H9 (cell line): ENCODE measurements at regions not wholly inside any gene's neighbourhood (a gene's known extent, or its start where the extent isn't known, plus 50 kb on each side); places are given as distances from the start of the nearest gene placed in this dataset.

Experiments used
- DNase-seq: peaks from one replicate; pipeline ENCODE4 v3.0.0-alpha.2; 2017
- H2AFZ ChIP-seq: one replicate; pipeline ENCODE4 v1.6.1; 2013; ENCODE audit warnings: mild to moderate bottlenecking, low read length, control low read depth, moderate library complexity
- H2AK5ac ChIP-seq: 2 replicates; pipeline ENCODE4 v1.6.1; 2013; ENCODE audit warnings: low read length, control low read depth, mixed read lengths; ENCODE audit not compliant: insufficient read length
- H2BK120ac ChIP-seq: one replicate; pipeline ENCODE4 v1.6.1; 2013; ENCODE audit warnings: low read depth, mild to moderate bottlenecking, low read length, control low read depth, inconsistent platforms; ENCODE audit not compliant: poor library complexity, severe bottlenecking
- H2BK12ac ChIP-seq: 2 replicates; pipeline ENCODE4 v1.6.1; 2013; ENCODE audit warnings: low read length, control low read depth, mixed read lengths, low read depth; ENCODE audit not compliant: insufficient read length
- H2BK15ac ChIP-seq: 2 replicates; pipeline ENCODE4 v1.6.1; 2013; ENCODE audit warnings: low read depth, low read length, control low read depth
- H2BK20ac ChIP-seq: one replicate; pipeline ENCODE4 v1.6.1; 2013; ENCODE audit warnings: low read depth, mild to moderate bottlenecking, low read length, control low read depth, inconsistent platforms; ENCODE audit not compliant: poor library complexity, severe bottlenecking
- H2BK5ac ChIP-seq: 2 replicates; pipeline ENCODE4 v1.6.1; 2013; ENCODE audit warnings: low read length, control low read depth, mixed read lengths; ENCODE audit not compliant: insufficient read length
- H3K14ac ChIP-seq: 2 replicates; pipeline ENCODE4 v1.6.1; 2013; ENCODE audit warnings: low read length, control low read depth; ENCODE audit not compliant: insufficient read depth
- H3K18ac ChIP-seq: 2 replicates; pipeline ENCODE4 v1.6.1; 2013; ENCODE audit warnings: low read depth, mild to moderate bottlenecking, mixed read lengths, low read length, control low read depth; ENCODE audit not compliant: insufficient read length
- H3K23ac ChIP-seq: 2 replicates; pipeline ENCODE4 v1.6.1; 2013; ENCODE audit warnings: low read length, control low read depth, mixed read lengths, low read depth; ENCODE audit not compliant: insufficient read length
- H3K23me2 ChIP-seq: 2 replicates; pipeline ENCODE4 v1.6.1; 2013; ENCODE audit warnings: low read depth, mild to moderate bottlenecking, mixed read lengths, low read length, control low read depth; ENCODE audit not compliant: insufficient read length, poor library complexity, severe bottlenecking
- H3K27ac ChIP-seq: 2 replicates; pipeline ENCODE4 v1.5.1; 2013; ENCODE audit warnings: low read length, control low read depth, mixed read lengths, low read depth; ENCODE audit not compliant: insufficient read length
- H3K27me3 ChIP-seq: 2 replicates; pipeline ENCODE4 v1.6.1; 2013; ENCODE audit warnings: low read length, control low read depth, inconsistent platforms; ENCODE audit not compliant: insufficient read depth
- H3K4ac ChIP-seq: 2 replicates; pipeline ENCODE4 v1.6.1; 2013; ENCODE audit warnings: low read depth, mild to moderate bottlenecking, control low read depth, inconsistent platforms, low read length, moderate library complexity
- H3K4me1 ChIP-seq: 2 replicates; pipeline ENCODE4 v1.6.1; 2013; ENCODE audit warnings: low read length, control low read depth, inconsistent platforms; ENCODE audit not compliant: insufficient read depth
- H3K4me2 ChIP-seq: 2 replicates; pipeline ENCODE4 v1.6.1; 2013; ENCODE audit warnings: low read length, control low read depth, mixed read lengths; ENCODE audit not compliant: insufficient read length, insufficient read depth
- H3K56ac ChIP-seq: 2 replicates; pipeline ENCODE4 v1.6.1; 2013; ENCODE audit warnings: low read depth, mild to moderate bottlenecking, mixed read lengths, low read length, control low read depth; ENCODE audit not compliant: insufficient read length
- H3K79me1 ChIP-seq: 2 replicates; pipeline ENCODE4 v1.6.1; 2013; ENCODE audit warnings: low read depth, mild to moderate bottlenecking, moderate library complexity, low read length, control low read depth, inconsistent platforms; ENCODE audit not compliant: insufficient read depth, poor library complexity, severe bottlenecking
- H3K79me2 ChIP-seq: 2 replicates; pipeline ENCODE4 v1.6.1; 2013; ENCODE audit warnings: low read length, control low read depth, inconsistent platforms; ENCODE audit not compliant: insufficient read depth
- H3K9ac ChIP-seq: 2 replicates; pipeline ENCODE4 v1.6.1; 2013; ENCODE audit warnings: low read length, control low read depth, mixed read lengths; ENCODE audit not compliant: insufficient read length; ENCODE audit errors: extremely low read depth
- H3K9me3 ChIP-seq: one replicate; pipeline ENCODE4 v1.6.1; 2013; ENCODE audit warnings: low read depth, low read length, inconsistent platforms; ENCODE audit not compliant: control insufficient read depth
- H3T11ph ChIP-seq: one replicate; pipeline ENCODE4 v1.6.1; 2013; ENCODE audit warnings: mild to moderate bottlenecking, low read length, control low read depth, inconsistent platforms
- H4K20me1 ChIP-seq: one replicate; pipeline ENCODE4 v1.6.1; 2013; ENCODE audit not compliant: control insufficient read depth, insufficient read length, insufficient read depth
- H4K5ac ChIP-seq: 2 replicates; pipeline ENCODE4 v1.6.1; 2013; ENCODE audit warnings: low read depth, mild to moderate bottlenecking, mixed read lengths, low read length, control low read depth; ENCODE audit not compliant: insufficient read length
- H4K8ac ChIP-seq: replicated peaks from 2 replicates; pipeline ENCODE4 v1.6.1; 2013; ENCODE audit warnings: low read length, control low read depth, mixed read lengths, low read depth; ENCODE audit not compliant: insufficient read length
- H4K91ac ChIP-seq: 2 replicates; pipeline ENCODE4 v1.6.1; 2013; ENCODE audit warnings: low read depth, mild to moderate bottlenecking, moderate library complexity, mixed read lengths, low read length, control low read depth; ENCODE audit not compliant: insufficient read length
- H3K27ac Mint-ChIP-seq, 3 experiments: 2 replicates in 2 of 3; 3 replicates in 1 of 3; pipeline ENCODE4 v1.8.0; 2020 to 2021; ENCODE audit warnings: mixed read lengths in 3 of 3, mild to moderate bottlenecking in 1 of 3, moderate library complexity in 1 of 3
- H3K27me3 Mint-ChIP-seq: 2 replicates; pipeline ENCODE4 v1.8.0; 2021; ENCODE audit warnings: low read depth, mild to moderate bottlenecking, moderate library complexity, mixed read lengths
- H3K36me3 Mint-ChIP-seq, 3 experiments: 2 replicates in 2 of 3; 3 replicates in 1 of 3; pipeline ENCODE4 v1.8.0; 2020 to 2021; ENCODE audit warnings: low read depth in 3 of 3, mixed read lengths in 3 of 3; ENCODE audit not compliant: insufficient read depth in 1 of 3
- H3K4me1 Mint-ChIP-seq, 2 experiments: 2 replicates each; pipeline ENCODE4 v1.8.0; 2020; ENCODE audit warnings: mixed read lengths in 2 of 2
- H3K4me3 Mint-ChIP-seq, 2 experiments: 2 replicates in 1 of 2; 3 replicates in 1 of 2; pipeline ENCODE4 v1.8.0; 2020 to 2021; ENCODE audit warnings: mild to moderate bottlenecking in 2 of 2, mixed read lengths in 2 of 2, moderate library complexity in 1 of 2
- H3K9me3 Mint-ChIP-seq, 2 experiments: 2 replicates in 1 of 2; 3 replicates in 1 of 2; pipeline ENCODE4 v1.8.0; 2020; ENCODE audit warnings: mild to moderate bottlenecking in 2 of 2, mixed read lengths in 2 of 2, moderate library complexity in 1 of 2
- WGBS: extraction: QIAGEN DNeasy Blood & Tissue Kit; methylation state at CpG from one replicate; pipeline ENCODE4 v1.1.7; 2013; ENCODE audit warnings: missing lambda C conversion rate, low lambda C conversion rate, mixed read lengths; ENCODE audit not compliant: insufficient read length; ENCODE audit errors: extremely low coverage; 5-methylcytosine and 5-hydroxymethylcytosine counted together
- TF ChIP-seq, protein P1 (sequence below): fragments of 200-600 bp; sonication (generic); conservative IDR thresholded peaks from 3 replicates; pipeline ENCODE4 v1.8.0; 2021; ENCODE audit warnings: antibody characterized with exemption, mild to moderate bottlenecking

DNA sequence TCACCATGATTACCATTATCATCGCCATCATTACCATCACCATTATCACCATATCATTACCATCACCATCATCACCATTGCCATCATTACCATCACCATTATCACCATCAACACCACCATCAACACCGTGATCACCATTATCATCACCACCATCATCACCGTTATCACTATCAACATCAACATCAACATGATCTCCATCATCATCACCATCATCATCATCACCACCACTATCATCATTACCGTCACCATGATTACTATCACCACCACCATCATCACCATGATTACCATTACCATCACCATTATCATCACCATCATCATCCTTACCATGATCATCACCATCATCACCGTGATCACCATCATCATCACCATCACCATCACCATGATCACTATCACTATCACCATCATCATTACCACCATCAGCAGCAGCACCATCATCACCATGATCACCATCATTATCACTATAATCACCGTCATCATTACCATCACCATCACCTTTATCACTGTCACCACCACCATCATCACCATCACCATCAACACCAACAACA is 753.7 kb downstream of the BRD1 start:
- H3K4me1 ChIP-seq: no peaks in the 10 kb centered on the region
- H3K4me2 ChIP-seq: no peak overlapping the region
- no peak overlapping the region for H2AK5ac ChIP-seq
- H2BK20ac ChIP-seq: no peak overlapping the region
- no peak overlapping the region for H4K5ac ChIP-seq
- no peak overlapping the region for H3K27ac ChIP-seq
- H3K79me1 ChIP-seq: no peaks in the 10 kb centered on the region
- Mint-ChIP-seq H3K36me3 (no peaks in the 10 kb centered on the region), H3K9me3 (no peaks in the 10 kb centered on the region), H3K4me1 (0 out of 4 replicates have a peak, but pooled peaks cover 0 to 2% of the 10 kb centered on the region in 2 experiments), H3K27ac (no peak overlapping the region), H3K4me3 (no peak overlapping the region), H3K27me3 (peaks cover 26% of the 10 kb centered on the region)
- H3K14ac ChIP-seq: no peak overlapping the region
- H3K9me3 ChIP-seq: no peaks in the 10 kb centered on the region
- TF ChIP-seq, protein P1, sequence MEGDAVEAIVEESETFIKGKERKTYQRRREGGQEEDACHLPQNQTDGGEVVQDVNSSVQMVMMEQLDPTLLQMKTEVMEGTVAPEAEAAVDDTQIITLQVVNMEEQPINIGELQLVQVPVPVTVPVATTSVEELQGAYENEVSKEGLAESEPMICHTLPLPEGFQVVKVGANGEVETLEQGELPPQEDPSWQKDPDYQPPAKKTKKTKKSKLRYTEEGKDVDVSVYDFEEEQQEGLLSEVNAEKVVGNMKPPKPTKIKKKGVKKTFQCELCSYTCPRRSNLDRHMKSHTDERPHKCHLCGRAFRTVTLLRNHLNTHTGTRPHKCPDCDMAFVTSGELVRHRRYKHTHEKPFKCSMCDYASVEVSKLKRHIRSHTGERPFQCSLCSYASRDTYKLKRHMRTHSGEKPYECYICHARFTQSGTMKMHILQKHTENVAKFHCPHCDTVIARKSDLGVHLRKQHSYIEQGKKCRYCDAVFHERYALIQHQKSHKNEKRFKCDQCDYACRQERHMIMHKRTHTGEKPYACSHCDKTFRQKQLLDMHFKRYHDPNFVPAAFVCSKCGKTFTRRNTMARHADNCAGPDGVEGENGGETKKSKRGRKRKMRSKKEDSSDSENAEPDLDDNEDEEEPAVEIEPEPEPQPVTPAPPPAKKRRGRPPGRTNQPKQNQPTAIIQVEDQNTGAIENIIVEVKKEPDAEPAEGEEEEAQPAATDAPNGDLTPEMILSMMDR: no peak
- H3T11ph ChIP-seq: no peak overlapping the region
- H3K4ac ChIP-seq: no peak overlapping the region
- no peak overlapping the region for H2BK120ac ChIP-seq
- DNase-seq: no peak
- no peak overlapping the region for H3K9ac ChIP-seq
- H2AFZ ChIP-seq: no peak overlapping the region
- no peak overlapping the region for H3K56ac ChIP-seq
- no peak overlapping the region for H2BK15ac ChIP-seq
- no peaks in the 10 kb centered on the region for H3K23me2 ChIP-seq
- no peak overlapping the region for H3K18ac ChIP-seq
- H4K20me1 ChIP-seq: no peaks in the 10 kb centered on the region
- H3K23ac ChIP-seq: no peak overlapping the region
- 100% methylated on average over 2 of the region's 6 CpGs for WGBS
- no peaks in the 10 kb centered on the region for H3K79me2 ChIP-seq
- no peaks in the 10 kb centered on the region for H3K27me3 ChIP-seq
- H4K8ac ChIP-seq: no peak overlapping the region
- H2BK12ac ChIP-seq: no peak overlapping the region
- no peak overlapping the region for H2BK5ac ChIP-seq
- H4K91ac ChIP-seq: no peak overlapping the region
